ENCODE measurements at regions not wholly inside any gene's neighbourhood (a gene's known extent, or its start where the extent isn't known, plus 50 kb on each side); places are given as distances from the start of the nearest gene placed in this dataset.
"Not testable (repeated sequence)": the region's sequence is repeated elsewhere in the genome, so short reads cannot be mapped to it uniquely, and the experiment has no call there.

DNA sequence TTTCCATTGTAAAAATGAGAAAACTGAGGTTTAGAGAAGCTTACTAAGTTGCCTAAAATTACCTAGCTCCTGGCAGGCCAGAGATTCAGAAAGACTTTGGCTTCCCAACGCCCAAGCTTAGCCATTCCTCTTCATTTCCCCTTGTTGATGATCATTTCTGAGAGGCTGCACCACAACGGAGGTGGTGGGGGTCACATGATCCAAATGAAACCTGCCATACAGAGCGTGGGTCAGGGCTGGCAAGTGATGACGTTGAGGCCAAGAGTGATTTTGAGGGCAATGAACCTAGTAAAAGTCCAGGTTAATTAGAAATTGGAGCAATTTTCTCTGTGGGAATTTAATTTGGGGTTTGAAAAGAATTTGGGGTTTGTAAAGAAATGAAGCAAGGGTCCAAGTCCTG, 109.9 kb downstream of the TMEM182 start:
- DNase-seq (ENCODE audit: low read depth): no peak

DNA sequence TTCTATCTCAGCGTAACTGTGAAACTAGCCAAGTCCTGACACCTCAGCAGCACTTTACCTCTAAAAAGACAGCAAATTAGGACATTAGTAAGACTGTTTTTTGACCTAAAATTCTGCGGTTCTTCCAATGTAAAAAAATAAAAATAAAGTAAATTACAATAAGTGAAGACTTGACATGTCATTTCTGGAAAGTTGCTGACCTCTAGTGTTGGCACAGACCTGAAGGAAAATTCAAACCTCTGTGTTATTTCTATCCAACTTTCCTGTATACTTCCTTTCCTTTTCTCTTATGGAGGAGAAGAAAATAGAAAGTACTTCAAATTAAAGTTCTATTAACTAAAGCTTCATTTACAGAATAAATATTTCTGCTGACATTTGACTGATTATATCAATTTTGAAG, 110.6 kb downstream of the TMEM182 start:
- DNase-seq (ENCODE audit: low read depth): no peak

DNA sequence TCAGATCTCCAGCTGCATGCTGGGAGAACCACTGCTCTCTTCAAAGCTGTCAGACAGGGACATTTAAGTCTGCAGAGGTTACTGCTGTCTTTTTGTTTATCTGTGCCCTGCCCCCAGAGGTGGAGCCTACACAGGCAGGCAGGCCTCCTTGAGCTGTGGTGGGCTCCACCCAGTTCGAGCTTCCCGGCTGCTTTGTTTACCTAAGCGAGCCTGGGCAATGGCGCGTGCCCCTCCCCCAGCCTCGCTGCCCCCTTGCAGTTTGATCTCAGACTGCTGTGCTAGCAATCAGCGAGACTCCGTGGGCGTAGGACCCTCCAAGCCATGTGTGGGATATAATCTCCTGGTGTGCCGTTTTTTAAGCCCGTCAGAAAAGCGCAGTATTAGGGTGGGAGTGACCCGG, 117.7 kb downstream of the TMEM182 start:
- not testable (repeated sequence) for DNase-seq (ENCODE audit: low read depth)

DNA sequence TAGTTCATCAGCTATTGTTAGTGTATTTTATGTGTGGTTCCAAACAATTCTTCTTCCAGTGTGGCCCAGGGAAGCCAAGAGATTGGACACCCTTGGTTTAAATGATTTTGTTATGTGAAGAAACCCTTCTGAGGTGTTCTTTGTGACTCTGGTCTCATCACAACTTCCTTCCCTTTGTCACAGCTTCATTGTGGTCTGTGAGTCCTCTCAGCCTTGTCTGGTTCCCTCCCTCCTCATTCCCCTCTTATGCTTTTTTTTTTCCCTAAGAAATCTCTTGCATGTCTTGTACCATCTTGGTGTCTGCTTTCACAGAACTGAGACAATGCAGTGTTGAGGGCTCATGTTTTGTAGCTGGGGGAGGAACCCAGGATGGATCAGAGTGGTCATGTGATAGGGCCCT, 118.9 kb downstream of the TMEM182 start:
- DNase-seq (ENCODE audit: low read depth): no peak

DNA sequence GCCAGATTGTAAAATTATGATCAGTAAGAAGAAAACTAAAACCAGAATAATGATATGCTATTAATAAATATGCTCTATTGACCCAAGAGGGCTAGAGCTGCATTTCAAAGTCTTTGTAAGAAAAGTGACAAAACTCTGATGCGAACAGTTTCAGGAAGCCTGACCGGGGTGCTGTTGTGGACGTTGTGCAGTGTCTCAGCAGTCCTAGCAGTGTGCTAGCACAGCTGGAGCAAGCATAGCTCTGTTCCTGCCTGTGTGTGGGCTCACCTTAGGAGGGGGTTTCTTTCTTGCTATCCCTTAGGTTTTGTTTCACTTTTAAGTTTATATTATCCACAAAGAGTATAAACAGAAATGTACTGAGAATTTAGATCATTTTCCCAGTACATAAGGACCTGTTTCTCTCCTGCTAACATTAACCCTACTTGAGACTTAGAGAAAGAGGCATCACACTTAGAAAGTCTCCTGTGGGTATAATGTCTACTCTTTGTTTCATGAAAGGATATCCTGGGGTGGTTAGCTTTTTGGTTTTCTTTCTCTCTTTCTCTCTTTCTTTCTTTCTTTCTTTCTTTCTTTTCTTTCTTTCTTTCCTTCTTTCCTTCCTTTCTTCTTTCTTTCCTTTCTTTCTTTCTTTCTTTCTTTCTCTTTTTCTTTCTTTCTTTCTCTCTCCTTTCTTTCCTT, 124.5 kb downstream of the TMEM182 start:
- DNase-seq (ENCODE audit: low read depth): no peak

DNA sequence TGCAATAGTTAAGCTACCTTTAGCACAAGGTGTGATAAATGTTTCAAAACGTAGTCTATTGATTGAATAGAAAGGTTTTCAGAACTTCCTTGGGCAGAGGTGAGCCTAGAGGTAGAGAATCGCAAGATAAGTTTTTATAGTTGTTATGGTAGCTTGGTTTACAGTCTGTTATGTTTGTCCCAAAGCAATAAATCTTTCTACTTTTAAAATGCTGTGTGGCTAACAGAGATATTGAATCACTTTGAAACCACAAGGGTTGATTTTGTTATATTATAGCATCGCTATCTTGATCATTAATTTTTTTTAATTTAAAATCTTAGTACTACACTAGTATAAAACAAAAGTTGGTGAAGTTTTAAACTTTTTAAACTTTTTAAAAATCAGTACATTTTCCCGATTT, 126.7 kb downstream of the TMEM182 start:
- no peak for DNase-seq (ENCODE audit: low read depth)

DNA sequence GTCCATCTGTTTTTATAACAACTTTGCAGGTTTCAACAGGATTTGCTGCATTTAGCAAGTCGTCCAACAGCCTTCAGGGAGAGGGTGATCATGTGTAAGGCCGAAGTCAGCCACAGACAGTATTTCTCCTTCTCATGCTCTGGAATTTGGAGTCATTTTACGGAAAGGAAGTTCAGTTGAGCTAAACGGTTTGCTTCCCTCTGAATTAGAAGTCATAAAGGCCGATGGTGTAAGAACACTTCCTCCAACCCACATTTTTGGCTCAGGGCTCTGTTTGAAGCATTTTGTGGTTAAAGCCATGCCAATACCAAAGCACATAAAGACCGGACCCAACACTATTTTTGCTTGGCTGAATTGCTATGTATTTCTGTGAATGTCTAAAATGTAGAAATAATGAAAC, 129.5 kb downstream of the TMEM182 start:
- peak; percentile 24 for DNase-seq (ENCODE audit: low read depth)

DNA sequence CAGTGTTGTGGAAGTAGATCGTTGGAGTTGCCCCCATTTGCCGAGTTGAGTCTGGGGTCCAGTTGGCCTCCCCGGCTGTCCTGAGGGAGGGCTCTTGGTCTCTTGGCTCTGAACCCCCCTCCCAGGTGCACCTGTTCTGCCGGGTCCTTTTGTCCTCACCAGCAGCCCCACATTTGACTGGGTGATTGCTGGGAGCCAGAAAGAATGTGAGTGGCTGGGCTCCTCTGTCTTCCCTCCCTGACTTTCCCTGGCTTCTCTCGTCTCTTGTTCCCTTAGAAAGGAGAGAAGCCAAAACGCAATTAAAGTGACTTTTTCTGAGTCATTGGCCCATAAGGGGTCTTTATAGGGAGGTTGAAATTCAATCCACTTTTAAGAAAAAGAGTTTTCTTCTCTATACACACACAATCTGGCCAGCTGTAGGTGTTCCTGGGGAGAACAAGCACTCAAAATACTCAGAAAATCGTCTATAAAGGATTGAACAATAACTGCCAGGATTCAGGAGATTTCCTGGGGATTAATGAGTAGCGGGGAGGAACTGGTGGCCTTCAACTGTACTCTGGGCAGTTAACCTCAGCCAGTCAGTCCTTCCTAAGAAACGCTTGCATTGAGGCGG, 131.0 kb downstream of the TMEM182 start:
- no peak for DNase-seq (ENCODE audit: low read depth)

DNA sequence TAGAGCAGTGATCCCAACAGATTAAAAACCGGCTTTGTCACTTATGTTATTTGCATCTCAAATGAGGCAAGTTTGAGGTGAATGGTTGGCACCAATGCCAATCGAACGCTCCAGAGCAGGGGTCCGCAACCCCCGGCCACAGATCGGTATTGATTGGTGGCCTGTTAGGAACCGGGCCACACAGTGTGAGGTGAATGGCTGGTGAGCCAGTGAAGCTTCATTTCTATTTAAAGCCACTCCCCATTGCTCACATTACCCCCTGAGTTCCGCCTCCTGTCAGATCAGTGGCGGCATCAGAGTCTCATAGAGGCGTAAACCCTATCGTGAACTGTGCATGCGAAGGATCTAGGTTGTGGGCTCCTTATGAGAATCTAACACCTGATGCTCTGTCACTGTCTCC, 132.0 kb downstream of the TMEM182 start:
- DNase-seq (ENCODE audit: low read depth): no peak

DNA sequence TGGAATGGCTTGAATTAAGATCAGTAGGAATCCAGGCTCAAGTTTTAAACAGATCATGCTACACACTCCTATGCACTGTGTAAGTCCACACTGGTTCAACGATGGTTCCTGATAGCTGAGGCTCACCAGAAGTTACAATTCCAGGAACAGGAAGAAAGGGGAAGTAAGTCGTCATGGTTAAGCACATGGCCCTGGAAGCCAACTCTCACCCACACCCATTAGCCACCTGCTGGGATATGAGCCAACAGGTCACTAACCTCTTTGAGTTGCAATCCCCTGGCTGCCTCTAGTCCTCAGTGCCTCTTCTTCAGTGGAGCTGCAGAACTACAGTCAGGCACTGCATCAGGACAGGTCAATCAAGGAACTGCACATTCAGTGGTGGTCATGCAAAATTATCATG, 133.5 kb downstream of the TMEM182 start:
- DNase-seq (ENCODE audit: low read depth): no peak

DNA sequence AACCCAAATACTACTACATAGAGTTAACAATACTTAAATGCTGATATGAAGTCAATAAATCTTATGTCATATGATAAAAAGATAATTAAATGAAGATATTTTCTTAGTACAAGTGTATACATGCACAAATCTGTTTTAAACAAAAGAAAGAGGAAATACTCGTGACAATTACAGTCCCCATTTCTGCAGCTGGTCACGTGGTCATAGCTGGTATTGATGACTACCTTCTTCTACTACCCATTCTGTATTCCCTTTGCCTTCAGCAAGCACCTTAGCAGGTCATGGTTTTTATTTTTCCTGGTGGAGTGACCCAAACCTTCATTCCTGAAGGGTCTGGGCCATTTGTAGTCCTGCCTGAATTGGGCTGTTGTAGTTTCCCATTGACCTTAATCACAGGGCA, 147.4 kb downstream of the TMEM182 start:
- DNase-seq (ENCODE audit: low read depth): not testable (repeated sequence)

DNA sequence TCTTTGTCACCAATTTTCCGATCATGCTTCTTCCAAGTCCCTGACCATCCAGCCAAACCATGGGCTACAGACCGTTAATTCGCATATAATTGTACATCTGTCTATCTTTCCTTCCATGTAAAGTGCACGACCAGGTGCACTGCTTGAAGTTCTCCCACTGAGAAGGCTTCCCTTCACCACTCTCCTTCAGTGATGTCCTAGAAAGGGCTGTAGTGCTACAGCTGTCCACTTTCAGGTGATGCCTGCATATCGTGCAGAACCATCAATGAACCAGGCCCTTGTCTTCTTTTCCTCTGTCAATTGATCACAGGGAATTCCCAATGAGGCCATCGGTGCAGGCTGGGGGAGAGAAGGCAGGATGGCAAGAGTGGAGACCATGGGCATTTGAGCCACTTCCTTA, 148.9 kb downstream of the TMEM182 start:
- no peak for DNase-seq (ENCODE audit: low read depth)

DNA sequence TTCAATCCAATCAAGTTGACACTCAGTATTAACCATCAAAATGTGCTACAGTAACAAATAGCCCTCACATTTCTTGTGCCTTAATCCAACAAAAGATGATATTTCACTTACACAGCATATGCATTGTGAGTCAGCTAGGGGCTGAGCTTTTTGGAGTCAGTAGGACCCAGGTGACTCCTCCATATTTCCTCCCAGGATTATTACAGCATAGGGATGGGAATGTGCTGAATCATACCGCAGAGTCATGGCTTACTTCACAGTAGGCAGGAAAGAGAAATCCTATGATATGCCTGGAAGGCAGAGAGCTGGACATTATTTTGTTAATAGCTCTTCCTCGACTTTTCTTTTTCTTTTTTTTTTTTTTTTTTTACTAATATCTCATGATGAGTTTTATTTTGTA, 153.3 kb downstream of the TMEM182 start:
- DNase-seq (ENCODE audit: low read depth): peak; percentile 70

DNA sequence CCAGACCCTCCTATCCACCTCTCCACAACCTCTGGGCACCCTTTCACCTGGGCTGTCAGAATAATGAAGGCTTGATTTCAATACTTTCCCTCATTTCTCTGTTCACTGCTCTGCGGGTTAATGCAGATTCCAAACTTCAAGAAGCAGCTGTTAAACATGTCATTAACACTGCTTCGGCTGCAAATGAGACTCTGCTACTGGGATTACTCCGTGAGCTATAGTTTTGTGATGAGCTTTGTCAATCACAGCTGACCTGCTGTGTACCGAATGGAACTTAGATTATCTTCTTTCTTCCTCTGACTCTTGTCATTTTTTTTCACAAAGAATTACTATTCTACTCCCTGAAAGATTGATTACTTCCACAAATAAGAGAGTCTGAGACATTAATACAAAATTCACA, 160.5 kb downstream of the TMEM182 start:
- no peak for DNase-seq (ENCODE audit: low read depth)

DNA sequence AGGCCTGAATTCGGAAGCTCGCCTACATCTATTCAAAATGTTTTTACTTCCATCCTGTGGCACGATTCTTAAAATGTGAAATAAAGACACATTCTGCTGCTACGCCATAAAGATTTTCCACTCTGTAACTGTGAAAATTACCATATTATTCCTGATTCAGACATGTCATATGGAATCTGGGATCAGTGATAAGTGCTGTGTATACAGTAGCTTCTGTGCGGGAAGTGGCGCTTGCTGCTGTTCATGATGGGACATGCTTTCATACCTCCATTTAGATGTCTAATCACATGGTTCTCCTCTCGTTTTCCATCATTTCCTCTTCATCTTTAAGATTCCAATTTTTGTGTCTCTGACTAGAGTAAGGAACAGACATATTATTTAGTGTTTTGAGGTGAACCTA, 163.2 kb downstream of the TMEM182 start:
- no peak for DNase-seq (ENCODE audit: low read depth)

DNA sequence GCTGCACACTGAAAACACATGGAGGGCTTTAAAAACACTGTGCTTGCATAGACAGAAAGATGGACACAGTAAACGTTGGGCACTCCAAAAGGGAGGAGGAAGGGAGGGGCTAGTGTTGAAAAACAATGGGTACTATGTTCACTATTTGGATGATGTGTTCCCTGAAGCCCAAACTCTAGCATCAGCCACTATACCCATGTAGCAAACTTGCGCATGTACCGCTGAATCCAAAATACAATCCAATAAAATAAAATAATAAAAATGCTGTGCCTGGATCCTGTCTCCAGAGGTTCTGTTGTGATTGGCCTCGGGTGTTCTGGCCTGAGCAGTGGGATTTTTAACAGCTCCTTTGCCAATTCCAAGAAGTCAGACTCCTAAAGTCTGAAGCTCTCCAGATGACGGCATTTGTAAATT, 166.0 kb downstream of the TMEM182 start:
- no peak for DNase-seq (ENCODE audit: low read depth)

DNA sequence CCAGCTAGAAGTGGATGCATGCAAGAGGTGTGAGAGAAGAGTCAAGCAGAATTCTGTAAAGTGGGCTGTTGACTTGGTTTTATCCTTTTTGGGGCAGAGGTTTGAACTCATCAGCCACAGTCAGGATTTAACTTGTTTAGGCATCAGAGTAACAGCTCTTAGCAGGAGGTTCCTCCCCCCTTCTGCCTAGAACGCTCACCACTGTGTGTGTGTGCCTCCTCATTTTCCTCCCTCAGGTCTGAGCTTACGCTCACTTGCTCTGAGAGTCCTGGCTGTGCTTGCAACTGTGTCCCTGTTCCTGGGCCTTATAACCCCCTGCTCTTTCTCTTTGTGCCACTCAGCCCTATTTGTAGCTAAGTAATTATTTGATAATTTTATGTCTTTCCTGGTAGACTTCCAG, 167.9 kb downstream of the TMEM182 start:
- DNase-seq (ENCODE audit: low read depth): no peak

DNA sequence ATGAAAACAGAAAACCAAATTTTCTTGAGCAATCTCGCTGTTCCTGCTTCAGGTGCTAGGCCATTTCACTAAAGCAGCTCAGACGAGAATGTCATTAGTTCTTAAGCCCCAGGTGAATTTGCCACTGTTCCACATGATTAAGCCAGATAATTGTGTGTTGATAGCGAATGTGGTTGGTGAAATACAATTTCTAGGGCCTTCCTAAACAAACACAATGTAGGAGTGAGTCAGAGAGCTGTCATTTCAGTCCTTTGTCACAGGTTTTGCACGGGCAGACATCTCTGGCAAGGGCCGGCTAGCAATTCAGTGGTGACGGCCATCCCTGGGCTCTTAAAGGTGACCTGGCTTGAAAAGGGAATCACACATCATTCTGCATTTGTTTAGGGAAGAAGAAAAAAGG, 170.7 kb downstream of the TMEM182 start:
- no peak for DNase-seq (ENCODE audit: low read depth)

DNA sequence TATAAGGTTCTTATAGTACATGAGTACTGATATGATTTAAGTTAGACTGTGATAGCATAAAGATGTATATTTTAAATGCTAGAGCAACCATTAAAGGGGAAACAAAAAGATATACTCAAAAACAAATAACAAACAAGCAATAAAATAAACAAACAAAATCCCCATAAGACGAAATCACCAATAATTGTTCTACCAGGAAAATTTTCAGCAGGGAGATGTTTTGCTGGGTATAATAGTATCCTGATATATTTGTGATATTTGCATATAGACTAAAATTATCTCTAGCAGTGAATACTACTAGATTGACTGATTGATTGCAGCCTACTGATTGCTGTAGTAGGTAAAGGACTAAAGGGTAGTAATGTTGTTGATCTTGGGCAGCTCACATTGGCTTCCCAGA, 177.4 kb downstream of the TMEM182 start:
- DNase-seq (ENCODE audit: low read depth): no peak

DNA sequence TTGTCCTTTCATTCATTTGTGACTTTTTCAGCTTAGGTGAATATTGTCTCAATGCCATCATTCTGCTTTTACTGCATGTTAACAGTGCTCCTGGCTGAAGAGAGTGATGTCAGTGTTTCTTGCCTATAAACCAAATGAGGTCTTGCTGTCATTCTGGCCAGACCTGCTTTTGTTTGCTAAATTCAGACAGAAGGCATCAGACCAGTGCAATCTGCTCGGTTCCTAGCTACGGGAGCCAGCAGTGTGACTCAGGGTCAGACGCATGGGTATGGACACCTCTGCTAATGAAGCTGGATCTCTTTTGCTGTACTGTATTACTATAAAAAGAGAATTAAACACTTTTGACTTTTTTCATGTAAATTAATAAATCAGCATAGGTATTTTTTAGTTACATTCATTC, 178.9 kb downstream of the TMEM182 start:
- no peak for DNase-seq (ENCODE audit: low read depth)

DNA sequence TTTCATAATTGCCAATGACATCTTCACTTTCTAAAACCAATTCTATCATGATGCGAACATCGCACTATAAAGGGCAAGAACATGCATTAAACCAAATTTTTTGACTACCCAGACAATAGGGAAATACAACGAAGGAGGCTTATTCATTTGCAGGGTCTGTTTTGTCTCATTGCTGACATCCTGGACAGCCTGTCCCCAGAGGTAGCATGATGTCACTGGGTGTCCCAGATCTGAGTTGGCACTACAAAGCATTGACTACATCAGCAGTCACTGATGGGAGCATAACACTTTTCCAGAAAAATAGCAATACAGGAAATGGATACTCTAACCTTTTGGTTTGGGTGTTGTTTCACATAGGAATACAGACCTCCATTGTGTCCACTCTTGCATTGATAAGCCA, 180.3 kb downstream of the TMEM182 start:
- no peak for DNase-seq (ENCODE audit: low read depth)

DNA sequence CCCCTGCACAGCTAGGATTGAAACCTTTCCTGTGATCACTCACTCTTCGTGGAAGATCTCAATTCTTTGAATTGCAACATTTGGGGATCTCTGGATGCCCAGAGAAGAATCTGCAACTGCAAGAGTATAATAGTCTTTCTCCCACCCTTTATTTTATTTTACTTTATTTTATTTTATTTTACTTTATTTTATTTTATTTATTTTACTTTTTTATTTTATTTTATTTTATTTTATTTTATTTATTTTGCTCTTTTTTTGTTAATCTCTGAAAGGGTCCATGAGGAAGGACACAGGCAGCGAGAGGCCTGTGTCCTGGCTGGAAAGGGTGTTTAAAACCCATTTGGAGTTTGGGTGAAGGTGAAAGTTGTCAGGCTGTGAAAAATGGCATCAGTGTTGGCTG, 181.4 kb downstream of the TMEM182 start:
- DNase-seq (ENCODE audit: low read depth): no peak

DNA sequence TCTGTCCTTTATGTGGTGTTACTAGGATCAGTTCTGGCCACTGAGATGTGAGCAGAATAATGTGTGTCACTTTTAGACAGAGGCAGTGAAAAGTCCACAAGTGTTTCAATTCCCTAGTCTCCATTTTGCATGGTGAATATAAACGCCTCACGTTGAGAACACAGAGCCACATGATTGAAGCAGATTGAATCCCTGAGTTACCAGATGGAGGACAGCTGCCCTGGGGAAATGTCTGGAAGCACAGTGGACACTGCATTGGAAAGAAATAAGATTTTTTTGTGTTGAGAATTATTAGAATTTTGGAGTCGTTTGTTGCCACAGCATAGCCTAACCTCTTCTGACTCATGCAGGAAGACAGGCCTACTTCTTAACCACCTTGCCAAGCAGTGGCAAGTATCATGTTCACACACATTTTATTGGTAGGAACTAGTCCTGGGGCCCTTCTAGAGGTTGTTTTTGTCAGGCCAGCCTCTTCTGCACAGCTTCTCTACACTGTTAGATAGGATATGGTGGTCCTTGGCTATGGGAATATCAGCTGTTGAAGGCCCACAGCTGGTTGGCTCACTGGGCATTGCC, 188.6 kb downstream of the TMEM182 start:
- DNase-seq (ENCODE audit: low read depth): no peak

DNA sequence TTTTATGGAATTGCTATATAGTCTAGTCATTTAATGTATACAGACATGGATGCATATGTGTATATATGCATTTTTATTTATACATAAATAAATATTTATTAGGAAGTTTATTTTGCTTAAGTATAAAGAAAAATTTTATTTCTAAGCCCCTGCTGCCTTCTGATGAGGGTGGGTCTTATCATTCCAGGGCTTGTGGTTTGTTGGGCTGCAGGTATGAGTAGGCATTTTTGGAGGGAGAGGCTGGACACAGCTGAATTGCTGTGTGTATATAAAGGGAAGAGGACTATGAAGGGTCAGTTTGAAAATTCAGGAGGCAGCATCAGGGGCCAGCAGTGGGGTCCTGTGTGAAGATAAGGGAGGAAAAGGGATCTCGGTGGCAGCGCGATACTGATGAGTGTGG, 189.4 kb downstream of the TMEM182 start:
- DNase-seq (ENCODE audit: low read depth): no peak

All from RPMI7951 (cell line).